Fibroblast of skin of abdomen (primary cell): ENCODE measurements at regions not wholly inside any gene's neighbourhood (a gene's known extent, or its start where the extent isn't known, plus 50 kb on each side); places are given as distances from the start of the nearest gene placed in this dataset.
A peak's percentile ranks its signal among the peaks of the same experiment; 100 is the strongest.

Experiments
- DNase-seq: peaks from one replicate; pipeline ENCODE4 v3.0.0-alpha.2; 2013

DNA sequence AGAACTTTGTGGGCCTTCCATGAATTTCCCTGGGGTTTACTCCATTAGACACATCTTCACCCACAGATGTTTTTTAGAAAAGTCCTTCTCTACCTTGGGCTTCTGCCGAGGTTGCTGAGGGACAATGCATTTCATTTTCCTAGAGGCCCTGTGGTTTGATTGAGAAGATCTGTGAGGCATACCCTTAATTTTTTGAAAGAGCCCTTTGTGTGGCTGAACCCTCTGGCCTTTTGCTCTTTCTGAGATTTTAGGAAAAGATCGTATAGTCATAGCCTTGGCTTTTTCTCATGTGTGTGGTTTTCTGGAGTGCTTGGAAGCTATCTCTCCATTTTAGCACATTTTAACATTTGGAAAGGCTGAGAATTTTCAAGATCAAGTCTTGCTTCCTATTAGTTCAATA is 119.8 kb upstream of the LYZL1 start:
- no peak for DNase-seq

DNA sequence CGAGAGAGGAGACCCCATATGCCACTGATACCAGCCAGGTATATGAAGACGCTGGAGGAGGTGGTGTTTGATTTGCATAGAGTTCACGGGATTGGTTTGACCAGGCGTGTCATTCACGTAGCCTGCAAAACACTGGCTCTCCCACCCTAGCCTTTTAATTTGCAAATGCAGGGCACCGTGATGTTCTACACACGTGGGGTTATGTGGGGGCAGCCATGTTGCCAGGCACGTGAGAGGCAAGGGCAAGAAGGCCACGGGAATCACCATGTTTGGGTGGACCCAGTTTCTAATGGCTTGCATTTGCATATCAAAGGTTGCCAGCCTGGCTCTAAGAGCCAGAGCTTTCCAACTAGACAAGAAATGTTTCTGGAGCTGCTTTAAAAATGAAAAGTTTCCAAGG is 117.2 kb upstream of the LYZL1 start:
- no peak for DNase-seq

DNA sequence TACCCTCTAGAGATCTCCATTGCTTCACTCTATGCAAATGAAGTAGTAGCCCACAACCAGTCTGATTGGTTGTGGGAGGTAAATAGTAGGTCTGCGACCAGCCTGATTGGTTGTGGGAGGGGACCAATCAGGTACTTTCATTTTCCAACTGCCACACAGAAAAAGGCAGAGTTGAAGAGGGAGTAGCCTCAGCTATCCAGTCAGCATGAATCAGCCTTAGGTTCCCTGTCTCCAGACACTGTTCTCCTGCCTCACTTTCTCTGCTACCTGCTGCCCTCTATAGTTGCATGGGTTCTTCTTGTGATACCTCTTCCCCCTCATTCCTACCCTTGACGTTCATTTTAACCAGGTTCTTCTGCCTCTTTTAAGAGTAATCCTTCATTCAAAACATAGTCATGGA is 114.5 kb upstream of the LYZL1 start:
- no peak for DNase-seq

DNA sequence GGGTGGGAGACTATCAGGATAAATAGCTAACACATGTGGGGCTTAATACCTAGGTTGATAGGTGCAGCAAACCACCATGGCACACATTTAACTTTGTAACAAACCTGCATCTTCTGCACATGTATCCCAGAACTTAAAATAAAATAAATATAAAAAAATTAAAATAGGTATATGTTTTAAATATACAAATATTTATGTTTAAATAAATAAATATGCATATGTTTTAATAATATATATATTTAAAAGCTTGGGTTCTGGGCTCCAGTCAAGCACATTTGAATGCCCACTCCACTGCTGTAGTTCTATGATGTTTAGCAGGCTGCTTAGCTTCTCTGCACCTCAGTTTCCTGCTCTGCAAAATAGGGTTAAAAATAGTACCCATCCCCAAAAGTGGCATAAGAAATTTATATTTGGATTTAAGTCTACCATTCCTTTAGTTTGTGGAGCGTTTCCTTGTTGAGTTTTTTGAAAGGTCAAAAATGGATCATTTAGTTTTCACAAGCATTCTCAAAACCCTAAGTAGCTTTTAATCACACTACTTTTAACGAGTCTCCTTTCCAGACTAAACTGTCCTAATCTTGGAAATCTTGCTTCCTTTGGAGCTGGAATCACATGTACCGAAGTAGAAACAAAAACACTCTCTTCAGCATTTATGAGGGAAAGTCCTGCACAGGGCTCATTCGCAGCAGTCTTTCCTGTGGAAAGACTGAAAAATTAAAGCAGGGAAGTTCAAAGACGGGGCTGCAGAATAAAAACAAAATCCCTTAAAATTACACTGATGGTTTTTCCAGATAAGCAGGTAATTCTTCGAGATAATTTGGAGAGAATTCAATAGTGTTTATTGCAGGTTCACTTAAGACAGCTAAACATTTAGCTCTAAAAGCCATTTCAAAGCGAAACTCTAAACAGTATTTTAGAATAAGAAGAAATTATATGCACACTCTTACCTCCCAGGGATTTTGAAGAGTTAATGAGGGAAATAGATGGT is 111.7 kb upstream of the LYZL1 start:
- no peak for DNase-seq

DNA sequence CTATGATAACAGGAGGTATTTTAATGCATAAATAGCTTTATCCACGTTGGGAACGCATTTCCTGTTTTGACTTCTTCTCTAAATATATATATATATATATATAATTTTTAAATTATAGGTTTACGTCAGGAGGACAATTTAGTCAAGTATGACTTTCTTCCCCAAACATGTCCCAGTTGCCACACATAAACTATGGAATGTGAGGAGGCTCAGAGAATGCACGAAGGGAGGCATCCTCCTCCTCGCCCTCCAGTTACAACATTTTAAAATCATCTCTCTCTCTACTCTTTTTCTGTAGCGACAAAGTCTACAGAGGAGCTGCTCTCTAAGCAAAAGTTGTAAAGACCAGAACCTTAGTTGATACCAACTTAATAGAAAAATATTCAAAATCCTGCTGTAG is 106.9 kb upstream of the LYZL1 start:
- no peak for DNase-seq

DNA sequence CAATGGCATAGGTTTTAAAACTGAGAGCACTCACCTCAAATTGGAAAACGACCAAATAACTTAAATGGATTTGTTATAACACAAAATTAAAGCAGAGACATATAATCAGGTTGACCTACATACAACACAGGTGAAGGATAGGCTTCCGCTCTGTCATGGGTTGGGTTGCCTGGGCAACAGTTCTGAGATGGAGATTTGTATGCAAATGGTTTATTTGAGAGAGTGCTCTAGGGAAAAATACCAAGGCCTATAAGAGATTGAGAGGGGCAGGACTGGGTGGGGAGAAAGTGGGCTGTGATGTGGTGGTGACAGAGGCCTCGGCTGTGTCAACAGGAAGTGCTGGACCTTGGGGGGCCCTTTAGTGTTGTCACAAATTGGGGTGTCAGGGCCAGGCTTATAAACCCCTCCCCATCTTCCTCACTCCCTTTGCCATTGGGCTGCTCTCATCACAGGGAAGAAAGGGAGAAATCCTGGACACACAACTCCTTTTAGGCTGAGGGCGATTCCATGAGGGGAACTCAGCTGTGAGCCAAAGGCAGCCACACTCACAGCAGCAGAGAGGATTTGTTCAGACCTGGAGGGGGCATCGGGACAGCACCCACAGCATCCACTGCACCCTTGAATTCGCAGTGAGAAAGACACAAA is 105.4 kb upstream of the LYZL1 start:
- DNase-seq = no peak

DNA sequence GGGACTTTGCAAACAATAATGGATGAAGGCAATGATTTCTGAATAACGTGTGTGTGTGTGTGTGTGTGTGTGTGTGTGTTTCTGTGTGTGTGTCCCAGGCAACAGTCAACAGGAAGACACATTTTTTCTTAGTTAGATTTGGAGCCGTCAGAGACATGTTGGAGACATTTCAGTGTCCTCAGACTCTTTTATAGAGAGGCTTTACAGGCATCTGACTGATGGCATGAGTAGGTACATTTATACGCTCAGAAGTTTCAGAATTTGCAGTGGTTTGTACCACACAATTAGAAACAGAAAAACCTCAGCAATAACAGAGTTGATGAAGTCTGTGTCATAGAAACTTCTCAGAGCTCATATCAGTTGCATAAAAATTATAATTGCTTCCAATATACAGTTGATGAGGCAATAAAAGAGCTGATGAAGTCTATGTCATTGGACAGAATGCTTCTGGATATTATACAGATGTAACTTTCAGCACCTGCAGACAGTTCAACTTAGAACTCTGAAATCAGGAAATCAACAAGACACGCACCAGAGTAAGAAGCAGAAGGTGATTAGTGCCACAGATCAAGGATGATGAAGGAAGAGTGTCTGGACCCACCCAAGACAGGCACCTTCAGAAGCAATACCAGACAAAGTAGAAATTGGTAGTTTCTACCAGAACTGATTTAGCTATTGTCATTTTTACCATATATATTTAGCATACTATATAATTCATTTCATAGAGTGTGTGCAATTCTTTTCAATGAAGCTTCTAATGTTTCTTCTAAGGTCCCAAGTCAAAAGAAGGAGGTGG is 104.5 kb upstream of the LYZL1 start:
- no peak for DNase-seq

DNA sequence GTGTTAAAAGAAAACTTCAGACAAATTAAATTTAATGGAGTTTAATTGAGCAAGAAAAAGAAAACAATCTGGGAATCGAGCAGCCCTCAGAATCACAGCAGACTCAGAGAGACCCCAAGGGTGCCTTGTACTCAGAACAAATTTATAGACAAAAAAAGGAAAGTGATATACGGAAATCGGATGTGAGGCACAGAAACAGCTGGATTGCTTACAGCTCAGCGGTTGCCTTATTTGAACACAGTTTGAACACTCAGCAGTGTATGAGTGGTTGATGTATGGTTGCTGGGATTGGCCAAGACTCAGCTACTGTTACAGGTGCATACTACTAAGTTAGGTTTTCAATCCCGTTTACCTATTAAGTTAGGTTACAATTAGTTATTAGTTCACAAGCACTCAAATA is 103.8 kb upstream of the LYZL1 start:
- DNase-seq = no peak

DNA sequence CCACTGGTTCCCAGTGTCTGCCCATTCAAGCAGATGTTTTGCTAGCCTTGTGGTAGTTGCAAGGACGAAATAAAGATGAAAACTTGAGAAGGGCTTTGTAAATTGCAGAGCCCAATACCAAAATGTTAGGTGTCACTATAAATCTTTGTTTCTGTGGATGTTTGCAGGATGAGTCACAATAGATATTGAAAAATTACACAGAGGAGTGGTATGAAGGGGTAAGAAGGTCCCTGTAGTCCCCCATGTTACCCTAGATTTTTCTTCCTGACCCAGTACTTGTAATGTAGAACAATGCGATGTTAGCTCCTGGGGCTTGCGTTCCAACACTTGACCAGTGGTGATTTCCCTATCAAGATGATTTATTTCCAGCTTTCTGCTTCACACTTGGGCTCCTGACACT is 102.6 kb upstream of the LYZL1 start:
- DNase-seq = peak; percentile 24

DNA sequence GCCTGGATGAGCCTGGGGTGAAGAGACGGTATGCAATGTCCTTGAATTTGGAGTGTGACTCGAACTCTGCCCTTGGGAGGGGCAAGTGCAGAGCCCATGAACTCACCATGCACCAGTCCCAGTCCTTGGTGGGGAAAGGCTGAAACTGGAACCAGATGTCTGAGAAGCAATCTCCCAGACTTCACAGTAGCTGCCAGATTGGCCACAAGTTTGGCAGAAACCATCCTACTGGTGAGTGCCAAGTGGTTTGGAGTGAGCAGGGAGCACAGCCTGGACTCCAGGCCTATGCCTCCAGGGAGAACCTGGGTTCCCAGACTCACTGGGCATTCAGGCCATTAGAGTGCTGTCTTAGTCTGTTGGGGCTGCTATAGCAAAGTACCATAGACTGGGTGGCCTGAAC is 99.6 kb upstream of the LYZL1 start:
- DNase-seq = peak; percentile 11

DNA sequence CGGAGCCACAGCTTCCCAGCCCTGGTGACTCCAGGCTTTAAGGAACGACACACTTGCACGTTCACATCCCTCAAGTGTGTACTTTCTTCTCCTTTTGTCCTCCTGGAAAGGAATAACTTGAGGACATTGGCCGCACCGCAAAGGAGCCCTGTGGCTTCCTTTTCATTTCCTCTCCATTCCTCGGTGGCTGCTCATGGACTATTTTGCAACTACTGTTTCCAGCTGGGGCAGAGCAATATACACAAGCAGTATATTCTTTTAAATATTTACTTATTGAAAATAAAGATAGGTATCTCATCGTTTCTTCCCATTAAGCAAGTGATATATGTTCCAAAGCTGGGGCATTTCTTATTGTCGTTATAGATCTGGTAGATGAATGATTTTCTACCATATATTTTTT is 97.2 kb upstream of the LYZL1 start:
- no peak for DNase-seq

DNA sequence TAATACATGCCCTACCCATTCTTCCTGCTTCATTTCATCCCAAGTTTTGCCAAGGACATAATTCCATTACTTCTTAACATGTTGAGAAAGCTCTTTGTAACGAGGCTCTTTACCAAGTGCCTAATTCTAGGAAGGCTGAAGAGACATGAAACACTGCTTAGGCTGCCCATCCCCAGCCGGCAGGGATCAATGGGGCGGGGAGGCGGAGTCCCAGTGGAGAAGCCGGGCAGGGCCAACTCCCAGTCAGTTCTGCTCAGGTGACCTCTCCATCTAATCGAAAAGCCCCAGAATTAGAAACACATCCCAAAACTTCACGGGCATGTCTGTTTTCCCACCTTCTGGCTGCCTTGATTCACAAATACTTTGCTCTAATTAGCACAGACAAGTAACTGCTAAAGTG is 89.5 kb upstream of the LYZL1 start:
- no peak for DNase-seq

DNA sequence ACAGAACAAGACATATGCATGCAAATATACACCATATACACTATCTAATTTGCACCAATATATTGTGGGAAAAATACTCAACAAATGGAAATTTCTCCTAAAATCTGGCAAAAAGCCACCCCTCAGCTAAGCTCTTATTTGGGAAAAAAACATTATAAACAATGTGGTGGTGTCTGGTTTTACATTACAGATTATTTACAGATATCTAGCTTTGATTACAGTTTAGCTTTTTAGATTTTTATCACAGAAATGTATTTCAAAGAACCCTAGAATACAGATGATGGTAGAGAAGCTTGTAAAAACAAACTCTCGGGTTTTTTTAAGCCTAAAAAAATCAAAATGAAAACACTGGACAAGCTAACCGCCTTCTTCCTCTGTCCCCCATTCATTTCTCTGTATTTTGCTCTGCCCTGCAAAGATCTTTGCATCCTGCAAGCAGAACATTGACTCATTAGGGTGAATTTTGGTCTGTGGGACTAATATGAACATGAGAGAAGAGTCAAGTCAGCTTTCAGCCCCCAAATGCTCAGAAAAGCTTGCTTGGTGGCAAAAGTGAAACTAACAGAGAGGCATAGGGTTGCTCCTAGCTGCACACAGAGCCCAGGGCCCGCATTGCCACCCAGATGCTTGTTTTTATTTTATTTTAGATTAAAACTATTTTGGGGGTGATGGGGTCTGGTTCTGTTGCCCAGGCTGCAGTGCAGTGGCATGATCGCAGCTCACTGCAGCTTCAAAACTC is 88.8 kb upstream of the LYZL1 start:
- DNase-seq = no peak

DNA sequence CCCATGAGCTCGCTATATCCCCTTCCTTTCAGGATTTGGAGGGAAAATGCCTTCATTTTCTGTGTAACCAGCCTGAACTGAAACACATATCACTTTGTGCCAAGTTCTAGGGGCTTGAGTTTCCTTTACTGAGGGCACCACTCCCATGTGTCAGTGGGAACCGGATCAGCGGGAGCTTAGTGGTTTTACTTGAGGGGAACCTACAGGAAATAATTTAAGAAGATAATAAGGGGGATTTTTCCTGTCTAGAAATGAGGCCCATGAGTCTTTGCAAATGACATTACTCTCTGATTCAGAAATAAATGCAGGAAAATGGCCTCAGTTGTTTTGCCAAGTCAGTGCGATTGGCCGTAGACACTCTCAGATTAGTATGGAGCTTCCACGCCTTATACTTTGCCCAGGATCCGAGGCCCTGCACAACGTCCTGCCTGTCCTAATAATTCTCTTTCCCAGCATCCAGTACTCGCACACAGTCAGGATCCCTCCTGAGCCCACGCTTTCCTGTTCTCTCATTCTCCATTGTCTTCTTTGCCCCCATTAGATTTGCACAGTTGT is 86.4 kb upstream of the LYZL1 start:
- DNase-seq = no peak

DNA sequence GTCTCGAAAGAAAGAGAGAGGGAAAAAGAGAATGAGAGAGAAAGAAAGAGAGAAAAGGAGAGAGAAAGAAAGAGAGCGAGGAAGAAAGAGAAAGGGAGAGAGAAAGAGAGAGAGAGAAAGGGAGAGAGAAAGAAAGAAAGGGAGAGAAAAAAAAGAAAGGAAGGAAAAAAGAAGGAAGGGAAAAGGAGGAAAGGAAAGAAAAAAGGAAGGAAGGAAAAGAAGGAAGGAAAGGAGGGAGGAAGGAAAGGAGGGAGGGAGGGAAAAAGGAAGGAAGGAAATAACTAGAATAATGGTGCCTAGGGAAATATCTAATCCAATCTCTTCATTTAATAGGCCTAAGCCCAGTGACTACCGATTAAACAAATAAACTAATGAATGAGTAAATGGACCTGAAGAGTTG is 85.4 kb upstream of the LYZL1 start:
- no peak for DNase-seq

DNA sequence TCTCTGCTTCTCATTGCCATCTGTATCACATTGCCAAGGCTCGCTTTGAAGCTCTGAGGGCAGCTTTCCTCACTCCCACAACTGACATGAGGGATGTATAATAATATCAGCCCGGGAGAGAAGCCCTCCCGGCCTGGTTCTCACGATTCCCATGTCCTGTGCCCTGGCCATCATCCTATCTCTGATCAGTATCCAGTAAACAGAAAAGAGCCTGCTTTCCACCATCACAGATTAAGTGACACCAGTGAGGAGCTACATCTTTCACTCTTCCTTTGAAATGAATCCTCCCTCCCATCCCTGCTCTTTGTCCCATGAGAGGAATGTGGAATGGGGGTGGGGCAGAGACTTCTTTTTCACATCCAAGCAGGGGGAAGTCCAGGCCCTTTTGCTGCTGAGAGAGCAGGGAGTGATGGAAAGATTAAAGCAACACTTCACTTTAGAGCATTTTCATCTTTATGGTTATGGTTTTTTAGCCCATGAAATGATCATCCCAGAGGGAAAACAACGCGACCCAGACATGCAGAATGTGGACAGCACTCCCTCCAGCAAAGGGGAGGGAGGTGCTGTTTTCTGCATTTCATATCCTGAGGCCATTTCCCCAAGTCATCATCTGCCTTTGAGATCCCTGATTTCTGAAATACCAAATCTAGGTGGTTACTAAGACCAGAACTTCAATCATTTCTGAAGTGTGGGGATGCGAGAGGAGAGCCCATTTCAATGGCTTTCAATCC is 84.6 kb upstream of the LYZL1 start:
- peak; percentile 6 for DNase-seq

DNA sequence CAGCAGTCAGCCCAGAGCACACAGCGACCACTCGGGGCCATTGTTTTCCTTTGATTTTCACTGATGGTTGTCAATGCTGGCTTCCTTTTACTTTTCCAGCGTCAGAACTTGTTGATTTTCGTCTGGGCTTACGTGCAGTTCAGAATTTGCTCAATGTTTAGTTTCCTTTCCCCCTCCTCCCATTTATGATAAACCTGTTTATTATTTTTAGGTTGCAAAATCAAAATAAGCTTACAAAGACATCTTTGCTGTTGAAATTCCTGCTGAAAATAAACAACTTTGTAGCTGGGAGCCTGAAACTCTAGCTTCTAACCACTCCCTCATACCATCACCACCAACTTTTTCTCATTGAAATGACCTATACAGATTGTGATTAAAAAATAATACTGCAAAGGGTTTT is 83.1 kb upstream of the LYZL1 start:
- DNase-seq = no peak

DNA sequence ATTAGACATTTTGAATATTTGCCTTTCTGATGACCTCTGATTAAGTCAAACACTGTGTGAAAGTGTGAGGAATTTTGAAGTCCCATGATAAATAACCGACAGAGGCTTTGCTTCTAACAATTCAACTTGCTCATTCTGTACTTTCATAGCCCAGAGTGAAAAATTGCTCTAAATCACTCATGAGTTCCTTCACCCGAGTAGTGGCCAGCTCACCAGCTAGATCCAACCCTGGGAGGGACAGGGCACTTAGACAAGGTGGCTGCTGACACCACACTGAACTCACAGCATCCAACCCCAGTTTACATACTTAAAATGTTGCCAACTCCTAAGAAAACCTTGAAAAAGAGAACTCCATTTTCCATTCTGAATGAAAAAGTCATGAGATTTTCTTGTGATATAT is 80.0 kb upstream of the LYZL1 start:
- DNase-seq = no peak

DNA sequence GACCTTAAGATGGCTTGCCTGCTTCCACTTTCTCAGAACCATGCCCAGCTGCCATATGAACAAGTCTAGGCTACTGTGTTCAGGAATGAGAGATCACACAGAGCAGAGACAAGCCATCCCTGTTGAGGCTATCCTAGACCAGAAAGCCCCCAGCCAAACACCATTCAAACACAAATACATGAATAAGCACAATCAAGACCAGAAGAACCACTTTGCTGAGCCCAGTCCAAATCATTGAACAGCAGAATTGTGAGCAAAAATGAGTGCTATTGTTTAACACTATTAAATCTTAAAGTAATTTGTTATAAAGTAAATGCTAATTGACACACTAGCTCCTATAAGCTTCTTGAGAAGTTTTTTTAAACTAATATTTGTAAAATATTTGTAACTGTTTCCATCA is 79.0 kb upstream of the LYZL1 start:
- no peak for DNase-seq

DNA sequence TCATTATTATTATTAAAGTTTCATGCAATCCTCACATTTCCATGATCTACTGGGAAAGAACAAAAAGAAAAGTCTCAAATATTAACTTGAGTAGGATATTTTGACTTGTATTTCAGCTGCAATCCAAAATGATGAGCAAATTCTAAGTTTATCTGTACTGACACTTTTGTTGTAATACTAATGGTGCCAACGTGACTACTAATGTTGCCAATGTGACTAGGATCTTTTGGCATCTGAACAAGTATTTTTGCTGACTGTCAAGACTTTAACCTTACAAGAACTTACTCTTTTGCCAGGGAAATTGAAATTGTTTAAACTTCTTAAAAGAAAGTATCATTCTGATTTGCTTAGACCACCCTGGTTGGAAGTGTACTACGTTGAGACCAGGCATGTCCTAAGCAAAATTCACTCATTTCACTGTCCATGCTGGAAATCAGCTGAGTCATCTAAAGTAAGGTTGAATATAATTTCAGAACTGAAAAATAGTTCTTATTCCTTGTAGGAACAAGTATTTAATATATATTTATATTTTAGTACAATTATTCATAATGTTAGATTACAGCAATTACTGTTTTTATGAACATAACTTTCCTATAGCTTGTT is 78.5 kb upstream of the LYZL1 start:
- no peak for DNase-seq

DNA sequence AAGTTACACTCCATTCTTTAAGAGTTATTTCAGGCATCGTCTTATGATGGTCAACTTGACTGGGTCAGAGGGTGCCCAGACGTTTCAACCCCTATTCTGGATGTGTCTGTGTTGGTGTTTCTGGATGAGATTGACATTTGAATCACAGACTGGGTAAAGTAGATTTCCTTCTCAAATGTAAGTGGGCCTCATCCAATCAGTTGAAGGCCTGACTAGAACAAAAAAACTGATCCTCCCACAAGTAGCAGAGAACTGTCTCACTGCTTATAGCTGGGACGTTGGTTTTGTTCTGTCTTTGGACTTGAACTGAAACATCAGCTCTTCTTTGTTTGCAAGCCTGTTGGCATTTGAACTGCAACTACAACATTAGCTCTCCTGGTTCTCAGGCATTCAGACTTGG is 76.3 kb upstream of the LYZL1 start:
- no peak for DNase-seq
